IPS-11a (cell line): ENCODE measurements at regions not wholly inside any gene's neighbourhood (a gene's known extent, or its start where the extent isn't known, plus 50 kb on each side); places are given as distances from the start of the nearest gene placed in this dataset.

Experiments used
- H3K4me3 ChIP-seq: one replicate; pipeline ENCODE4 v1.5.1; 2013; ENCODE audit warnings: low read depth, low read length, control low read depth

GRCh38 chr4:123788577-123788976, 392.0 kb downstream of the SPRY1 start:
- no peak overlapping the region for H3K4me3 ChIP-seq

DNA sequence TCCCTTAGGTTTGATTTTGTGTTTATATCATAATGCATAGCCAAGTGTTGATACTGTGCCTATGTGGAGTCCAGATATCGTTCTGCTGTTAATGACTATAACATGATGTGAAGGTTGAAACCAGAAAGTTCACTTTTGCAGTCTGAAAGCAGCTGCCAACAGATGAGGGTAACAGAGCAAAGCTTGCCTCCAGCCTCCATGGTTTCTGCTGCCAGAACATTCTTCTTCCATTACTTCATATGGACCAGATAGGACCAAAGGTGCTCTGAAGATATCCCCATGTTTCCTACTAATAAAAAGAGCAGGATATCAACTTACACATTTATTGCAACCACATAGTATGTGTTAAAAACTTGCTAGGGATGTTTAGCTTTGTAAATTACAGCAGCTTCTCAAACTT, 394.1 kb downstream of the SPRY1 start:
- no peak overlapping the region for H3K4me3 ChIP-seq

DNA sequence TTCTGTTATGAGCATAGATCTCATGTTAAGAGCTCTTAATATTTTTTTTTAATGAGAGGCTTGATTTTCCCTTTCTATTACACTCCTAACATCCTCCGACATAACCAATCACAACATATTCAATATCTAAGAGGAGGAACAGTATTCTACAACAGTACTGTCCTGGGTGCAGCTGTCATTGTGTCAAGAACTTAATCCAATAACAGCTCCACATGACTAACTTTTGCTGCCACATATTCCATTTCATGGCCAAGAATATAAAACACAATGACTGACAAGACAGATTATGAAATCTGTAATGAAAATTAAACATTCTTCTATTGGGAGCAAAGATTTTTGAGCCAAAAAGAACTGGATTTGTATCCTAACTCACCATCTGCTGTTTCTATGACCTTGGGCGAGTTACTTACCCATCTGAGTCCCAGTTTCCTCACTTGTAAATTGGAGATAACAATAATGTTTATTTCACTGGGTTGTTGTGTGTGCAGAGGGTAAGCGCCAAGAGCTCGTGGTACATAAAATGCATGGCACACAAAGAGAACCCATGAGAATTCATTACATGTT, 405.6 kb downstream of the SPRY1 start:
- H3K4me3 ChIP-seq = no peak overlapping the region

- no peak overlapping the region for H3K4me3 ChIP-seq
Measured at GRCh38 chr4:123802933-123803332, 406.3 kb downstream of the SPRY1 start.

DNA sequence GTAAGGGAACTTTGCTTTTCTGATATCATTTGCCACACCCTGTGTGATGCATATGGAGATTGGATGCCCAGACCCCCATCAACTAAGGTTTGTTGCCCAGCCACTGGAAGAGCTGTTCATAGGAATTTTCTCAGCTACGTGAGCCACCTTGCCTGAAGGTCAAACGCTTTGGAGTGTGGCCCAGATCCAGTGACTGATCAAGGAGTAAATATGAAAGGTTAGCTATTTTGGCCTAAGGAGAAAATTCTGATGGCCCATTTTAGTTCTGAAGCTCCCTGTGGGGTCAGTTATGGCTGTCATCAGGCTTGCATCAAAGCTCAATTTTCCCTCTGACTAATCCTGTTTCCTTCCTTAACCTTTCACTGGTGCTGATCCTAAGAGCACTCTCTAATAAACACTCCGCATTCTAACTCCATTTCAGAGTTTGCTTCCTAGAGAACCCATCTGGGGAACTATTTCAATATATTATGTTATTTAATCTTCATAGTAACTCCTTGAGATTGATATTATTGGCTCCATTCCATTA, 407.7 kb downstream of the SPRY1 start:
- H3K4me3 ChIP-seq = no peak overlapping the region

DNA sequence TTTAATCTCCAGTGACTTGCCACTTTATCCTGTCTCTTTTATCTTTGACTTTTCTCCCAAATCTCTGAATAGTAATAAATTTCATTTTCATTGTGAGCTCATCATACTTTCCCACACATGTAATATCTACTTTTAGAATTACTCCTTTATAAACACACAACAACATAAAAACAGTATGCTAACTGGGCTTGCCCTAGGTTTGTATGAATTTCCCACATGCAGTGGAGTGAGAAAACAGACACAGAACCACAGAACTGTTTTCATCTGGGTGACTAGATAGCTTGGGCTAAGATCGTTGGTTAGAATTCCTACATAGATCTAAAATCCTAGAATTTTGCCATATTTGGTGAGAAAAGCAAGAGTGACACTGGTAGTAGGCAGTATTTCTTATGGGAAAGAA, 409.5 kb downstream of the SPRY1 start:
- no peak overlapping the region for H3K4me3 ChIP-seq

DNA sequence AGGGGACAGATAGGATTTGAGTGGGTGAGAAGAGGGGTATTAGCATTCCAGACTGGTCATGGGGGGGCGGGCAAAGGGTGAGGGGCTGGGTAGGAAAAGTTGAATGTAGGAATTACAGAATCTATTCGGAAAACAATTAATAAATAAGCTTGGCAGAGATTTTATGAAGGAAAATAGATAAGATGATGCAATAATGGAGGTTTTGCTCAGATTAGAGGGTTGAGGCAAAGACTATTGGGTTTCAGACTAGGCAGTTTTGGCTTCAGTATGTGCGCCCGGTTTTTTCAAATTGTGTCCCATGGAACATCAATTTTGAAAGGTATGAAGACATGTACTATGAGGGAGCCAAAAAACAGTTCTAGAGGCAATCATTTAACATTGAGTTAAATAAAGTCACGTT, 410.6 kb downstream of the SPRY1 start:
- H3K4me3 ChIP-seq = no peak overlapping the region

GRCh38 chr4:123807866-123808265, 411.3 kb downstream of the SPRY1 start:
- H3K4me3 ChIP-seq = no peak overlapping the region

DNA sequence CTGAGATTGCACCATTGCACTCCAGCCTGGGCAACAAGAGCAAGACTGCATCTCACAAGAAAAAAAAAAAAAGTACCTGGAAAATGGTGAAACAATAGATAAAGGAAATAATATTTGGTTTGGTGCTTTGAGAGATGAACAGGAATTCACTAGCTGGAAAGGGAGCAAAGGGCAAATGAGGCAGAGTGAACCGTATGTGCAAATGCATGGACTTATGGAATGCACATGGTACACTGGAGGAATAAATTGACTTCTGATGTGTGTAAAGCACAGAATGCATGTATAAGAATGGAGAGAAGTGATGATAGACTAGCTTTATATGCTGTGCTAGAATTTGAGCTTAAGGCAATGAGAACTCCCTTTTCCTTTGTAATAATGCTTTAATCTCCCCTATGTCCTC, 413.3 kb downstream of the SPRY1 start:
- no peak overlapping the region for H3K4me3 ChIP-seq

DNA sequence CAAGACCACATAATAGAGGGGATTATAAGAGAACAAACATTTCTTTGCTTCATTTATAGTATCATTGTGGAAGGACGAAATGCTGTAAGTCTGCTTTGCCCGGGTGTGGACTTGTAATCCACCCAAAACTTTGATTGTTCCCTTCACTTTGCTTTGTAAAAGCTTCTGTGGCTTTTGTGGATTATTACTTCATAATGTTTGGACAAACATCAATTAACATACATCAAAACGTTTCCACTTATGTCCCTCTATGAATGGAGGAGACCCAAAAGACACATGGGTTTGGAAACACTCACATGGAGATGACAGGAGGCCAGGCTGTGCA, 415.4 kb downstream of the SPRY1 start:
- H3K4me3 ChIP-seq = no peak overlapping the region

- H3K4me3 ChIP-seq = no peak overlapping the region
Measured at GRCh38 chr4:123813901-123814300, 417.3 kb downstream of the SPRY1 start.

- H3K4me3 ChIP-seq = no peak overlapping the region
Measured at GRCh38 chr4:123816462-123816861, 419.9 kb downstream of the SPRY1 start.

- H3K4me3 ChIP-seq = no peak overlapping the region
Measured at GRCh38 chr4:123817025-123817688, 420.6 kb downstream of the SPRY1 start.

DNA sequence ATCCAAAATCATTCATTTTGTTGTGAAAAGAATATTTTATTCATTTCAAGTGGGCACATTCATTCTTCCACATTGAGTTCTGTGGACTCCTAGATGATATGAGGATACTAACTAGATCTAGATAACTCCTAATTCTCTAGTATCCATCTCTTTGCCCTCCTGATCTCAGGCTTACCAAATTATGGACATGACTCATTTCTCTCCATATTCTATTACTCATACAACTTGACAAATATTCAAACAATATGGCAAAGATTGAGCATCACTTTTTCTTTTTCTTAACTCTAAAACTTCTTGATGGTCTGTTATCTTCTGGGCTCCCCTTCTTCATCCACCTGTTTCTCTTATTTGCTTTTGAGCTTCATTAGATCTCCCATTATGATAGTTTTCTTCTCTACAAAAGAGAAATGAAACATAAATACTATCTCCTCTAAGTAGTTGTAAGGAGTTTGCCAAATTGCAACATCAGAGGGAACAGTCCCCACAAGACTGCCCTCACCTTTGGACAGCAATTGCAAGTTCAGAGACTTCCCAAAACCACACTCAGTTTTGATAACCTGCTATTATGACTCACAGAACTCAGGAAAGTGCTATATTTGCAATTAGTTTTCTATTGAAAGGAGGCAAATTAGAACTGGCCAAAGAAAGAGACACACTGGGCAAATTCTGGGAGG, 422.9 kb downstream of the SPRY1 start:
- no peak overlapping the region for H3K4me3 ChIP-seq

- no peak overlapping the region for H3K4me3 ChIP-seq
Measured at GRCh38 chr4:123821861-123822260, 425.3 kb downstream of the SPRY1 start.

DNA sequence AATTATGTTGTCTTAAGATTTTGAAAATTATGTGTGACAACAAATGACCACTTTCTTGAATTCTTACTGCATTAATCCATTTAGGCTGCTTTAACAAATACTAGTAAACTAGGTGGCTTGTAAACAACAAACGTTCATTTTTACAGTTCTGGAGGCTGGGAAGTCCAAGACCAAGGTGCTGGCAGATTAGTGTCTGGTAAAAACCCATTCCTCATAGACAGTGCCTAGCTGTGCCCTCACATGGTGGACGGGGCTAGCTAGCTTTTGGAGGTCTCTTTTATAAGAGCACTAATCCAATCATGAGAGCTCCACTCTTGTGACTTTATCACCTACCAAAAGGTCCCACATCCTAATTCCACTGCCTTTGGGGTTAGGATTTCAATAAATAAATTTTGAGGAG, 425.8 kb downstream of the SPRY1 start:
- H3K4me3 ChIP-seq = no peak overlapping the region

DNA sequence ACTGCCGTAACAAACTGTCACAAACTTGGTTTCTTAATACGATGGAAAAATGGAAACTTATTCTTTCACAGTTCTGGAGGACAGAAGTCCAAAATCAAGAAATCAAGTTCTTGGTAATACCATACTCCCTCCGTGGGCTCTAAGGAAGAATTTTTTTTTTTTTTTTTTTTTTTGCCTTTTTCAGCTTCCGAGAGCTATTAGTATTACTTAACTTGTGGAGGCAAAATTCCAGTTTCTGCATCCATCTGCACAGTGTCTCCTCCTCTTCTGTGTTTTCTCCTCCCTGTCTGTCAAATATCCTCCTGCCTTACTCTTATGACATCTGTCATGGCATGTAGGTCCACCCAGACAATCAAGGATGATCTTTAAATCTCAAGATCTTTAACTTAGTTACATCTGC, 426.6 kb downstream of the SPRY1 start:
- H3K4me3 ChIP-seq = no peak overlapping the region

- no peak overlapping the region for H3K4me3 ChIP-seq
Measured at GRCh38 chr4:123824524-123824923, 427.9 kb downstream of the SPRY1 start.

DNA sequence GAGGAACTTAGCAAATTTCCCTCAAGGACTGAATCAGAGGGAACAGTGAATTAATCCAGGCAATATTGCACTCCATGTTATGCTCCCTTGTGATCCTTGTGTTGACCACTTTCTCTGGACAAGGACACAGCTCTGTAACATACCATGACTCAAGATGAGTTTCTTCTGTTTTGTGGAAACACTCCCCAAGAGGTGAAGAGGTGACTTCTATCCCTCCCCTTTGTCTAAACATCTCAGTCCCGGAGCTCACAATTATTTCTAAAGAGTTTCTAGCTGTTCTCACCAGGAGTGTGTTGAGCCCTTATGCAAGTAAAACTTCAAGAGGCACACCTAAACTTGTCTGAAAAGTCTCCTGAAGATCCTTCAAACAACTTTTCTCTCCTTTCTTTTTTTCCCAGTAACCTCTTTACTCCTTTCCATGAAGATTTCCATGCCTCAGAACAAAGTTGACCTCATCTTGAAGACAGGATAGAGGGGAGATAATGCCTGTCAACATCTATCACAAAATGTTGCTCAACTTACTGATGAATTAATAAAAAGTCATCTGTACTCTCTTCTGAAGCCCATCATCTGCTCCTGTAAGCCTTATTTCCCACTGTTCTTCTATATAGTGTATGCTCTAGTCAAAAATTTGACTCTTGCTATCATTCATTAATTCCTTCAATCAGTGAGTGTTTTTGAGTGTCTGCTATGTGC, 429.1 kb downstream of the SPRY1 start:
- H3K4me3 ChIP-seq = no peak overlapping the region

DNA sequence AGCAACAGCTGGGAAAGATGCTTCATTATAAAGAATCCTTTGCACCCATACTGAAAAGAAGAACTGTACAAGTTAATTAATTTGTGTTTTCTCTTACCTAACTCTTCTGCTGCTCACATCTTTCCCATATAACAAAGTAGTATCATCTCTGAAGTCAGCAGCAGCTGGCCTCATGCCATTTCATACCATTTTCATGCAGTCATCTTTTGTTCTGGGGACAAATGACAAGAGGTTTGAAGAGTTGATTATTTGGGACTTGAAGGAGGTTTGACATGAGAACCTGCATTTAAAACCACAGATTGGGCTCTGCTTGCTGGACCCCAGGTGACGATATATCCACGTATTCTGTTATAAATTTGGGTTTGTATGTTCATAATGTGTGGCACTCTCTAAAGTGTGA, 430.3 kb downstream of the SPRY1 start:
- H3K4me3 ChIP-seq = no peak overlapping the region

GRCh38 chr4:123827511-123827910, 430.9 kb downstream of the SPRY1 start:
- H3K4me3 ChIP-seq = no peak overlapping the region

DNA sequence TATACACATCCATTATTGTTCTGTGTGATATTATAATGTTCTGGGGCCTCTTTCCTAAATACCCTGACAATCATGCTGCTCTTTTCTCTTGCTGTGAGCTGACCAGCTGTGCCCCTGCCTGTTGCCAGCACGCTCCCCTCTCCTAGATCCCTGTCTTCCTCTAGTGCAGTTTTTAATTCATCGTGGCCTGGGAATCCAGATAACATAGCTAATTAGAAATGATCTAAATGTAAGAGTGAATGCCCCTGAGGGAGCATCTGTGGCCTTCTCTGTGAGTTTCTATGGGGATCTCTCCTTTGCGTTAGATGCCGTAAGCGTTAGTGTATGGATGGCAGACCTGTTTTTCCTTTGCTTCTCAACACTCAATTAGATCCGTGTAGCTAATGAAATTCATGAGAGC, 434.3 kb downstream of the SPRY1 start:
- H3K4me3 ChIP-seq = no peak overlapping the region
